Testis (tissue), 2 donors: ENCODE measurements at regions not wholly inside any gene's neighbourhood (a gene's known extent, or its start where the extent isn't known, plus 50 kb on each side); places are given as distances from the start of the nearest gene placed in this dataset.

ENCODE experiments used
- DNase-seq: peaks from one replicate; pipeline ENCODE4 v3.0.0-alpha.2; 2019
- H3K27ac ChIP-seq, 2 donors: fragments of 200-600 bp; sonication (generic); one replicate each; pipeline ENCODE4 v1.5.1; 2019
- H3K27me3 ChIP-seq: fragments of 200-600 bp; sonication (generic); one replicate; pipeline ENCODE4 v1.5.1; 2019
- H3K36me3 ChIP-seq: fragments of 200-600 bp; sonication (generic); one replicate; pipeline ENCODE4 v1.5.1; 2017; ENCODE audit warnings: low read depth; ENCODE audit errors: missing control alignments
- H3K4me1 ChIP-seq: fragments of 200-600 bp; sonication (generic); one replicate; pipeline ENCODE4 v1.5.1; 2019
- H3K4me3 ChIP-seq, 2 donors: fragments of 200-600 bp; sonication (generic); one replicate each; pipeline ENCODE4 v1.5.1; 2017 to 2019
- H3K9me3 ChIP-seq: fragments of 200-600 bp; sonication (generic); one replicate; pipeline ENCODE4 v1.5.1; 2017
- POLR2A ChIP-seq: fragments of 450-650 bp; IDR thresholded peaks from one replicate; pipeline ENCODE4 v1.6.1; 2017; ENCODE audit warnings: antibody characterized with exemption, mild to moderate bottlenecking, moderate library complexity
- WGBS, 2 donors: methylation state at CpG; one replicate each; pipeline ENCODE4 v1.1.5; 2018; 5-methylcytosine and 5-hydroxymethylcytosine counted together
- intact Hi-C: fragments of 100-400 bp; cut with DNase I; formaldehyde crosslinking; loops from one replicate; pipeline ENCODE4 v1.15.1; 2023; ENCODE audit warnings: low total_unique reads
- TF ChIP-seq, protein P1 (sequence below), 3 experiments: fragments of 450-650 bp in 2 of 3; fragments of 200-600 bp in 1 of 3; sonication (generic) in 1 of 3; IDR thresholded peaks; one replicate each; pipeline ENCODE4 v1.5.1; 2016 to 2019; ENCODE audit warnings: antibody characterized with exemption in 3 of 3, mild to moderate bottlenecking in 2 of 3, moderate library complexity in 1 of 3

DNA sequence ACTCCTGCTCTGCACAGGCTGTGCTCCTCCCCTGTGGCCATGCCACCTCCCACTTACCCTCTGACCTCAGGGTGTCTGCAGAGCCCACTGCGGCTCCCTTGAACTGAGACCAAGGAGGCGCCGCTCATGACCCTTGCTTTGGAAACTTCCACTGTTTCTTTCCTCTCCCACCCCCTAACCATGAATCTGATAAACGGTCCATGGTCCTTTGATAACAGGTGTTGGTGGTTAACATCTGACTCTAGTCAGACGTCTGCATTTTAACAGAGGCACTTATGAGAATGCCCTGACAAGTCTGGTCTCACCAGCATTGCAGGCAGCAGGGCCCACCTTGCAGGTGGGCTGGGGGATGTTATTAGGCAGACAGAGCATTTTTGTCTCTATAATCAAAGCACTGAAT is 113.6 kb upstream of the APCDD1 start:
- no peaks in the 10 kb centered on the region for H3K9me3 ChIP-seq
- H3K4me3 ChIP-seq, result no peak overlapping the region
- no peaks in the 10 kb centered on the region for H3K4me1 ChIP-seq
- H3K27me3 ChIP-seq, result no peaks in the 10 kb centered on the region
- TF ChIP-seq POLR2A, result no peak
- TF ChIP-seq, protein P1, sequence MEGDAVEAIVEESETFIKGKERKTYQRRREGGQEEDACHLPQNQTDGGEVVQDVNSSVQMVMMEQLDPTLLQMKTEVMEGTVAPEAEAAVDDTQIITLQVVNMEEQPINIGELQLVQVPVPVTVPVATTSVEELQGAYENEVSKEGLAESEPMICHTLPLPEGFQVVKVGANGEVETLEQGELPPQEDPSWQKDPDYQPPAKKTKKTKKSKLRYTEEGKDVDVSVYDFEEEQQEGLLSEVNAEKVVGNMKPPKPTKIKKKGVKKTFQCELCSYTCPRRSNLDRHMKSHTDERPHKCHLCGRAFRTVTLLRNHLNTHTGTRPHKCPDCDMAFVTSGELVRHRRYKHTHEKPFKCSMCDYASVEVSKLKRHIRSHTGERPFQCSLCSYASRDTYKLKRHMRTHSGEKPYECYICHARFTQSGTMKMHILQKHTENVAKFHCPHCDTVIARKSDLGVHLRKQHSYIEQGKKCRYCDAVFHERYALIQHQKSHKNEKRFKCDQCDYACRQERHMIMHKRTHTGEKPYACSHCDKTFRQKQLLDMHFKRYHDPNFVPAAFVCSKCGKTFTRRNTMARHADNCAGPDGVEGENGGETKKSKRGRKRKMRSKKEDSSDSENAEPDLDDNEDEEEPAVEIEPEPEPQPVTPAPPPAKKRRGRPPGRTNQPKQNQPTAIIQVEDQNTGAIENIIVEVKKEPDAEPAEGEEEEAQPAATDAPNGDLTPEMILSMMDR (IDR thresholded peaks at IDR 0.05), result no peak
- no peak for DNase-seq
- H3K36me3 ChIP-seq, result no peaks in the 10 kb centered on the region
- no peak overlapping the region for H3K27ac ChIP-seq
- intact Hi-C loops, result no loop called here
- WGBS, 2 donors, result 87 to 93% methylated on average over 5 of the region's 5 CpGs

DNA sequence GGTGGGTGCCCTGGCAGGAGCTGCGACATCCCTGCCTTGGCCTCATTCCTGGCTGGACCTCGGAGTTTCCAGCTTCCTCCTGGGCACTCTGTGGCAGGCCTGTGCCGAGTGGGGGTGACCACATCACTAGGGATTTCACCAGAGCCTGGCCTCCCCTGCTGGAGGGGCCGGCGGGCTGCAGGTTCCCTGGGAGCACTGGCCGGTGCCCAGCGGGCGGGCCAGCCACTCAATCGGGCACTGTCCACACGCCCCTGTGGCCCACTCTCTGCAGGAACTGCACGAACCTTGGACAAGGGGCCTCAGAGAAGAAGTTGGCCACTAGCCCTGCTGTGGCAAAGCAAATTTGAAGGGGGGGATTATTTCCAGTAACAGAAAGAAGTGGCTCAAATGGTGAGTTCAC is 110.7 kb upstream of the APCDD1 start:
- Histone ChIP-seq H3K4me1 (no peaks in the 10 kb centered on the region), H3K27me3 (no peaks in the 10 kb centered on the region), H3K9me3 (no peaks in the 10 kb centered on the region), H3K4me3 (no peak overlapping the region), H3K27ac (no peak overlapping the region), H3K36me3 (no peaks in the 10 kb centered on the region)
- TF ChIP-seq, protein P1 (IDR thresholded peaks at IDR 0.05), result no peak
- no peak for TF ChIP-seq POLR2A
- intact Hi-C loops, result no loop called here
- 87 to 88% methylated on average over 1 to 10 of the region's 11 CpGs for WGBS, 2 donors
- no peak for DNase-seq

DNA sequence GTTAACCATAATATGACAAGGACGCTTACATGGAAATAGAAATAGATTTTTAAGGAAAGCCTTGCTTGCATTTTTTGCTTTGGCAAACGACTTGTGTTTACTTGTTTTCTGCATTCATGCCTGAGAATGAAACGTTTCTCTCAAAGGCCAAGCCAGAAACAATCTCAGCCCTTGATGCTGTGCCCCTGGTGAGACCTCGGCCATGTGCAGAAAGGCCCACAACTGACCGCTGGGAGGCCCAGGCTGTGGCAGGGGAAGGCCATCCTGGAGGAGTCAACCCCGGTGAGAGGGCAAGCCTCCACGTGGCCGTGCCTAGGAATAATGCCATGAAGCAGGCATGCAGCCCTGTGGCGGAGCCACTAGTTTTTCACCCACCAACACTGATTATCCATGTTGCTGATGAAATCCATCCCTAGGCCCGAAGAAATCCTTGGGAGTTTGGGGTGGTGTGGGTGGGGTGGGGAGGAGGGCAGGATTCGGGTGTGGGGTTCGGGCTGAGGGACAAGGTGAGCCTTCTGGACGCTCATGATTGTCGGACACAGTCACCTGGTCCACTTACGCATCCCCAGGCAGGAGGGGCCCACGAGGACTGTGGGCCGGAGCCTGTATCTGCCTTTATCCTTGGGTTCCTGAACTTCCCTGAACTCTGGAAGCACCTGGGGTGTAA is 107.6 kb upstream of the APCDD1 start:
- H3K9me3 ChIP-seq, result no peaks in the 10 kb centered on the region
- H3K27me3 ChIP-seq, result no peaks in the 10 kb centered on the region
- intact Hi-C loops, result no loop called here
- H3K36me3 ChIP-seq, result no peaks in the 10 kb centered on the region
- no peak for DNase-seq
- H3K4me1 ChIP-seq, result no peaks in the 10 kb centered on the region
- TF ChIP-seq, protein P1 (IDR thresholded peaks at IDR 0.05), result no peak
- TF ChIP-seq POLR2A, result no peak
- H3K4me3 ChIP-seq, result no peak overlapping the region
- 78 to 80% methylated on average over 14 to 17 of the region's 17 CpGs for WGBS, 2 donors
- H3K27ac ChIP-seq, result no peak overlapping the region

DNA sequence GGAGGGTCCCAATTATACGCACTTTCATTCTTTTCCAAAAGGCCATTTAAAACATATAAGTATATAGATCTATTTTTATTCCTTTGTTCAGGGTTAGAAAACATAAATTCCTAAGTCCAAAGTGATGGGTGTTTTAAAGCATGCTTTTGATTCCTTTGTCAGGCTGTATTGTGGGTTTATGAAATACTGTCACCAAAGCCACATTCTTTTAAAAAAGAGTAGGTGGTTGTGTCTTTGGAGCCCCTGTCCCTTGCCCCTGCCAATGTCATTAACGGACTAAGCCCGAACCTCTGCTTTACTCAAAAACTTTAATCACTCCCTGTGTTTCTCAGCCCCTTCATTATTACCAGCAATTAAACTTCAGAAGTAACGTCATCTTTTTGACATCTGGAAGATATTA is 104.9 kb upstream of the APCDD1 start:
- H3K27me3 ChIP-seq, result no peaks in the 10 kb centered on the region
- H3K27ac ChIP-seq, result no peak overlapping the region
- H3K4me3 ChIP-seq, result no peak overlapping the region
- no peaks in the 10 kb centered on the region for H3K36me3 ChIP-seq
- DNase-seq, result no peak
- TF ChIP-seq POLR2A, result no peak
- TF ChIP-seq, protein P1 (IDR thresholded peaks at IDR 0.05), result no peak
- no peaks in the 10 kb centered on the region for H3K4me1 ChIP-seq
- 91 to 92% methylated on average over 4 of the region's 4 CpGs for WGBS, 2 donors
- H3K9me3 ChIP-seq, result no peaks in the 10 kb centered on the region
- intact Hi-C loops, result no loop called here

DNA sequence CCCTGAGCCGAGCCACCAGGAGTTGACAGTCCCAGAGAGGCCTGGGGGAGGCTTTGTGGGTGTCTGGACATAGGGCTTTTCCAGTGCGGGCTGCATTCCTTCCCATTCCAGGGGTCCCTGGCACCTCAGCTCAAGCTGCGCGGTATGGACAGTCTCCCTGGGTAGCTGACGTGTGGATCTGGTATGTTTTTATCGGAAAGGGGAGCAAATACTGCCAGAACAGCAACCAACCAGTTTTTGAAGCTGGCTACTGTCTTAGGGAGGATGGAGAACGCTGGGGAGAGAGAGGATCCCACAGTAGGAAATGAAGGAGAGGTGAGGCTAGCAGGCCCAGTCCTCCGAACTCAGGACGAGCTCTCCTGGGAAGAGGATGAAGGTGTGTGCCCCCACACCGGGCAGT is 103.8 kb upstream of the APCDD1 start:
- H3K27ac ChIP-seq, result no peak overlapping the region

More for the DNA sequence above, 103.8 kb upstream of the APCDD1 start:
- TF ChIP-seq, protein P1 (IDR thresholded peaks at IDR 0.05), result no peak
- no peak for TF ChIP-seq POLR2A
- no peak for DNase-seq
- Histone ChIP-seq H3K4me3 (no peak overlapping the region), H3K27me3 (no peaks in the 10 kb centered on the region), H3K4me1 (no peaks in the 10 kb centered on the region), H3K9me3 (no peaks in the 10 kb centered on the region), H3K36me3 (no peaks in the 10 kb centered on the region)
- intact Hi-C loops, result no loop called here
- 85 to 99% methylated on average over 10 of the region's 10 CpGs for WGBS, 2 donors
